Fibroblast of upper back skin (primary cell): ENCODE measurements at regions not wholly inside any gene's neighbourhood (a gene's known extent, or its start where the extent isn't known, plus 50 kb on each side); places are given as distances from the start of the nearest gene placed in this dataset.
A peak's percentile ranks its signal among the peaks of the same experiment; 100 is the strongest.

ENCODE experiments used
- DNase-seq: peaks from one replicate; pipeline ENCODE4 v3.0.0-alpha.2; 2013

DNA sequence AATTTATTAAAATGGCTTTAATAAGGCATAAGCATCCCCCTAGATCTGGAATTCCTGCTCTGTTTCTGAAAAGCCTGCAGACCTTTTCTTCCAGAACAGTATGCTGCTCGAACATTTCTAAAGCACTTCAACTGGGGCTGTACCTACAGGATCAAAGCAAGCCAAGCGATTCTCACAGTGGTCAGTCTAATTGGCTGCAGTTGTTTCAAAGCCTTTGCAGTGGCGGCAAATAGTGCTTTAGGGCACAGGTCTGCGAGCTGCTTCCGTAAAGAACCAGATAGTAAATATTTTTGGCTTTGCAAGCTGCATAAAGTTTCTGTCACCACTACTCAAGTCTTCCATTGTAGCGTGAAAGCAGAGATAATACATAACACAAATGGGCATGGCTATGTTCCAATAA lies 88.9 kb upstream of the FBXL4 start:
- DNase-seq: no peak

DNA sequence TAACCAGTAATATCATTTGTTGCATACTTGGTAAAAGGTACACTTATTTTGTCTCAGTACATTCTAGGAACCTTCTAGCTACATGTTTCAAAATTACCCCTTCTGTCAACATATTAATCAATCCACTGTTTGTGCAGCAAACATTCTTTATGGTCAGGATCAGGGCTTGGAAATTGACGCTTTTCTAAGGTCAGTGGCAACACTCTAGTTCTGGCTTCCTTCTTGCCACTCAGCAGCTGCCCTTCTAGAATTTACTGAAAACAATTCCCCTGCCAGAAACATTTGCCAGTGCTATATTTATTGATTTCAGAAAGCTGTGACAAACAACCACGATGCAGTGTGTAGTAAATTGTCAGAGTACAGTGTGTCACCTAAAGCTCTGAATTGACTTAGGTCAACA lies 84.7 kb upstream of the FBXL4 start:
- DNase-seq: no peak

DNA sequence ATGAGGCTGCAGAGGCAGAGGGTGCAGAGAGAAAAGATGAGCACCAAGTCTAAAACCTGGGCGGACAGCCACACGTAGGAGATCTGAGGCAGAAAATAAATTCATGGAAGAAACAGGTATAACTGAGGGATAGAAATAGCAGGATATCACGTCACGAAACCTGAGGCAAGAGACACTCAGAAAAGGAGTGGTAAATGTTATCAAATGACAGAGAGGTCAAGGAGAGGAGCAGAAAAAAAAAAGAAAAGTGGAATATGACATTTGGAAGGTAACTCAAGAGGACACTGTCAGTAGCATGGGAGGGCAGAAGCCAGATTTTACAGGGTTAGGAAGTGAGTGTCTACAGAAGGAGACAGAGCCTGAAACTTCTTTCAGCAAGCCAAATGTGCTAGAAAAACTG lies 84.2 kb upstream of the FBXL4 start:
- no peak for DNase-seq

DNA sequence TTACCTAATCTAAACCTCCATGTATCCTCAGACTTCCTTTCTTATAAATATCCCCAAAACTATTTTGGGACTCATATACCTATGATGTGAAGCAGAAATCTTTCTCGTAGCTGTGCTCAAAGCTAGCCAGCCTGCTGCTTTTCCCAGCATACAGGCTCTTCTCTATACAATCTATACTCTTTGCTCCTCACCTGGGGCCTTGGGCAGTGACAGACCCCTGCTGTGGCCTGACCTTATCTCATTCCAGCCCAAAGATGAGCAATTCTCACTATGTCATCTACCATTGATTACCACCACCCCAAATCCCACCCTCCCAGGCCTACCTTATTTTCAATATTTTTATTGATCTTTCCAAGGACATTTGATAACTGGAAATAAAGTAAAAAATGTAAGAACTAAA lies 83.2 kb upstream of the FBXL4 start:
- no peak for DNase-seq

DNA sequence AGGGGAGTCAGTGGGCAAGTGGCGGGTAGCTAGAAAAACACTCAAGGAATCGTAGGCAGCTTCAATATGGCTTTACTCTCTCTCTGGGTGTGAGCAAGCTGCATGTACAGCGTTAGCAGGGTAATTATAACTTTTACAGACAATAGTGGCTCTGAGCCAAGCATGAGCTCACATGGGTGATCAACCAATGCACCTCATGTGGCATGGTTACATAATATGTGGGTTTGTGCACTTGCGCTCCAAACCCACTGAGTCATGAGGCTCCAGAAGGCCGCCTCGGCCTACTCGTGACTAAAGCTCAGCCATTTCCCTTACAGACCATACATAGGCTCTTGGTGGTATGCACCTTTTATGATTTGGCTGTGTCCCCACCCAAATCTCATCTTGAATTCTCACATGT lies 78.4 kb upstream of the FBXL4 start:
- DNase-seq: no peak

DNA sequence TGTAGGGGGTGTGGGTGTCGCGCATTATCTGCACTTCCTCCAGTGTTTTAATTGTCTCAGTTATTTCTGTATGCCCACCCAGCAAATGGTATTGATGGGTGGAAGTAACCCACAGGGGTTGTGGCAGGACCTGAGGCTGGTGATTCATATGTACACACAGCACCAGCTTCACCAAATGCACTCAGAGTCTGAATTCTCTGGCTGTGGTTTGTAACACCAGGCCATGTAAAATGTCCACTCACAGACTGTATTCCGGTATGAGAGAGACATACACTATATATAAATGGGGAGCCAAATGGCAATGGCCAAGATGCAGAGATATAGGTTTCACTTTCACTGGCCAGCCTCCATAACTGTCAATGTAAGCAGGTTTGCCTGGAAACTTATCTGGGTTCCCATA lies 76.3 kb upstream of the FBXL4 start:
- DNase-seq: no peak

DNA sequence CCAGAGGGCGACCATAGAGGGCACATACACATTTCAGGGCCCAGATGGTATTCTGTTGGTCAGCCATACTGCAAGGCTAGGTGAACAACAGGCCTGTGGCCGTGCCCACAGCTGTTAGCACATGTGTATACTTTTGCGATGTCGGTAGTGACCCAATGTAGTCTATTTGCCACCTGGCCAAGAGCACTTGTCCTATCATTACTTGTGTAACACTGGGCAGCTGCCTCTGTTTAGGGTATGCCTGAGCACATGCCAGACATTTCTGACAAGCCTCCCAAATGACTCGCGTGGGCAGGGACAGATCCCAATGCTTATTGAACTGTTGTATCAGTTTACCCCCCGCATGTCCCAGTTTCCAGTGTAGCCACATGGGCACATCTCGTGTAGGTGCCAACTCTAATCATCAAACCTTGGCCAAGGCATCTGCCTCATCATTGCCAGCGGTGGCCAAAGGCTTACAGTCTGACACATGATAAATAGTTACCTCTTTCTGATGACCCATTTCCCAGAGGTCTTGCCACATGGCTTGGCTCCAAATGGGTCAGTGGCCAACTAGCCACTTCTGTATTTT lies 74.4 kb upstream of the FBXL4 start:
- DNase-seq: no peak

DNA sequence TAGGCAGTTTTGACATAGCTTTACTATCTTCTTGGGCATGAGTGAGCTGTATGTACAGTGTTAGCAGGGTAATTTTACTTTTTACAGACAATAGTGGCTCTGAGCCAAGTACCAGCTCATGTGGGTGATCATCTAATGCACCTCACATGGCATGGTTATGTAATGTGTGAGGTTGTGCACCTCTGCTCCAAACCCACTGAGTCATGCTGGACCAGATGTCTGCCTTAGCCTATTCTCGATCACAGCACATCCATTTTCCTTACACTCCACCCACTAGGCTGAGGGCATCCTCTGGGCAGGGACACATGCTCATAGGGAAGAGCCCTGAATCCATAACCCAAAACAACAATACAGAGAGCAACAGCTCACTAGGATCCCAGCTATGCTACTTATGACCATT lies 71.6 kb upstream of the FBXL4 start:
- peak; percentile 25 for DNase-seq

DNA sequence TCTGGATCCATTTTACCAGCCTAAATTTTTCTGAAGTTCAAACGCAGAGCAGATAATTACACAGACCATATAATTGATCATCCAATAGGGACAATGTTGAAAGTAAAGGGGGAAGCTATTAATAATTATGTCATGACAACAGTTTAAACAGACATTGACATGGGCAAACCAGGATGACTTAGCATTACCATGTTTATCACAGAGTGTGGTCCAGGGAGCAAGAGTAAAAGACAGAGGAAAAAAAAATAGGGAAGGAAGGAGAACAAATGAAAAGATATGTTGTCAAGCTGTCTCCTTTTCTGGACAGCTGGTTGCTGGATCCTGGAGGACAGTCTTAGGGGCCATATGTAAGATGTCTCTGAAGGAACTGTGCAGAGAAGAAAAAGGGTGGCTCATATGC lies 69.4 kb upstream of the FBXL4 start:
- DNase-seq: peak; percentile 13

DNA sequence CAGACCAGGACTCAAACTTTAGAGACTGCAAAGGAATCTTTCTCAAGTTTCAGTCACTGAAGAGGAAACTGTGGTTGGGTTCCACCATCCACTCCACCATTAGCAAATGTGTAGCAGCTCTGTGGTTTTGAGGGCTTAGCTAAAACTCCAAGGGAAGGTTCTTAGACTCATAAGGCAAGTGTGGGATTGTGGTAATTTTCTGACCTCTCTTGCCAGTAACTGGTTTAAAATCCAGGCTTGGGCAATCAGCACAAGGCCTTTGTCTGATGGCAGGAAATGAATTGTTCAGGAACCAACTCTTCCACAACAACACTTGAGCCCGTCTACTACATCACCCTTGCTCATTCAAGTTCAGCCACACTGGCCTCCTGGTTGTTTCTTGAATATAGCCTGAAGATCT lies 68.6 kb upstream of the FBXL4 start:
- peak; percentile 94 for DNase-seq

DNA sequence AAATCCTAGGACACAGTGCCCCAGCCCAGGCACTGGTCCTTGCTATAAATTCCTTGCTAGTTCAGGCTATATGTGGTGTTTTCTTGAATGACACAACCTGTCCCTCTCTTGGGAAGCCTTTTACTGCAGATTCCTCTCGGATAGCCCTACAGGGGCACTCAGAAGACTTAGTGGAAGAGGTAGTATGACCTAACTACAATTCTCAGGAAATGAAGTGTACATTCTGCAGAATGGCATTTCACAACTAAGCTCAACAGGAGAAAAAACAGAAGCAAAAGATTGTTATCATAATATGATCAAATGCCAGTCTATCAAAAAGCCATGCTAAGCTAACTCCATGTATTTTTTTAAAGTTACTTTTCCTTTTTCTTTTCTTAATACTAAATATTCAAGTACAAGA lies 66.3 kb upstream of the FBXL4 start:
- DNase-seq: peak; percentile 22

DNA sequence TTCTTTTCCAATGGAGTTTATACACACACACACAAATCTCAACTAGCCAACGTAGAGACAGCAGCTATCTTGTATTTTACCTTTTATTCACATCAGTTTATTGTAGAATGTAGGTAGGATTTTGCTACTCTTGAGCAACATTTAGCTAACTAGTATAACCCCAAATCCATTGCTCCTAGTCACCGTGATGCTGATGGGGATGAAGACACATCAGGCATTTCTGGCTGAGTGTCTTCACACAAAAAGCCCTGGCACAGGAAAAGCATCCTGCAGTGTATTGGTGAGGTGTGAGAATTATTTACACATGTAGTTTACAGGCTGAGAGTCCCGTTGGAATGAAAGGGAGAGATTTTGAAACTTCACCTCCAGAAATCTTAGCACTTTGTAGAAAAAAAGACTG lies 65.9 kb upstream of the FBXL4 start:
- peak; percentile 21 for DNase-seq

DNA sequence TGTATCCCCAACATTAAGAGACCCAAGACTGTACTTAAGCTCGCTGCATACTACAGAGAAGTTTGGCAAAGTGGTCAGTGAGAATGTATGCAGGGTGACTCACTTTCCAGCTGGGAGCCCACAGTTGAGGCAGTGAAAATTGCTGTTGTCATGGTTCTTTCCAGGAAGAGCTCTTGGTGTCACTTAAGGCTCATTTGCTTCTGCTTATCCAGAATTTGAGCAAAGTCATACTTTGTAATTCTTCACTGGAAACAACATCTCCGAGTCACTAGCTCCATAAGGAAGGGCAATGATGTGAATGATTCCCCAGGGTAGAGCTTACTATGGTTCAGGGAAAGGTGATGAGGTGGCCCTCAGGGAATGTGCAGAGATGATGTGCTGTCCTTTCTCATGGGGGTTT lies 65.4 kb upstream of the FBXL4 start:
- DNase-seq: peak; percentile 94

DNA sequence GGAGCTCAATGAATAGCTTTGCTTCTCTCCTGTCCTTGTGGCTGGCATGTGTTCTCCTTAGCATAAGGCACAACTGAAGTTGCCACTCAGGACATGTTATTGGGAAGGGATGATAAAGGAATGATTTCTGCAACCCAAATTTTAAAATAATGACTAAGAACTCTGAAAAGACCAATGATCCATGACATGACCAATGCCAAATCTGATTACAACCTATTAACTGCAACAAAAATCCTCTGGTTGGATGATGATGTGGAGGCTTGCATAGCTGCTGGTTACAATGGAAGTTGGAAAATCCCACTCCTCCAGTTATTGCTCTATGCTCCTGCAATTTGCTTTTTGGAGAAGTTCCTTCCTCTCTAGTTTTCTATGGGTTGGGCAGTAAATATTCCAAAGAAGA lies 63.4 kb upstream of the FBXL4 start:
- no peak for DNase-seq

DNA sequence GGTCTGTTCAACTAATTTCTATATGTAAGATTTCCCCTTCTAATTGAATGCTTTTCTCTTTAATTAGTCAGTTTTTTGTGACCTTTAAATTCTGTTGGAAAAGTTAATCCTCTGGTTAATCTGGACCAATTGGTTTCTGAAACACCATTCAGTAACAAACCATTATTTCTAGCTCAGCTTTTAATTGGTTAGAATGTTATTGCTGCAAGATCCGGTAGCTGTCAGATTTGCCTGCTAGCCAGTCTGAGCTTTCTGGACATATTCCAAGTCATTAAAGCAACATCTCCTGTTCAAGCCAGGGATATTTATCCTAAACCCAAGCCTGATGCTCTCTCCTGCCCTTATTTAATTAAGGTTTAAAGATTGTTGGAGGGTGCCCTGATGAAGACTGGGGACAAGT lies 55.1 kb upstream of the FBXL4 start:
- DNase-seq: no peak

DNA sequence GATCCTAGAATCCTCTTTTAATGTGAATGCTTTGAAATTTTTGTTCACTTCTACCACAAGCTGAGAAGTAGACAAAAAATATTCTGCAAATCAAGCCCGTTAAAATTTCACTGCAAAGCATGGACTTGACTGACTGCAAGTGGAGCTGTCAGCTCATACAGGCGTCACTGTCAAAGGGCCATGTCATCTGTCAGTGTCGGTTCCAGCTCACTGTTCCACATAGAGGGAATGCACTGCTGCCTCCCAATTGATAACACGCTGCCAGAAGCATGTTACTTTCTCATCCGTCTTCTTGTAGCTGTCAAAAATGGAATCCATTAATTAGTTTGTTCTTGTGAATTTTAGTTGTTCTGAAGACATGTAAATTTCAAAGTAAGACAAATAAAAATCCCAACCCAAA lies 50.4 kb upstream of the FBXL4 start:
- no peak for DNase-seq
